Parathyroid adenoma (tissue), 2 donors: ENCODE measurements at regions not wholly inside any gene's neighbourhood (a gene's known extent, or its start where the extent isn't known, plus 50 kb on each side); places are given as distances from the start of the nearest gene placed in this dataset.

Source experiments
- H2AFZ ChIP-seq: fragments of 300-600 bp; sonication (generic); one replicate; pipeline ENCODE4 v1.7.0; 2017; ENCODE audit warnings: antibody characterized with exemption, mild to moderate bottlenecking
- H3K27ac ChIP-seq: fragments of 300-600 bp; sonication (generic); one replicate; pipeline ENCODE4 v1.7.0; 2017
- H3K27me3 ChIP-seq: fragments of 300-600 bp; sonication (generic); one replicate; pipeline ENCODE4 v1.7.0; 2017; ENCODE audit warnings: low read length; ENCODE audit not compliant: control insufficient read depth, insufficient read depth
- H3K36me3 ChIP-seq: fragments of 300-600 bp; sonication (generic); one replicate; pipeline ENCODE4 v1.7.0; 2017; ENCODE audit warnings: low read length; ENCODE audit not compliant: control insufficient read depth, insufficient read depth
- H3K4me1 ChIP-seq: fragments of 300-600 bp; sonication (generic); one replicate; pipeline ENCODE4 v1.7.0; 2017; ENCODE audit warnings: control low read depth
- H3K4me2 ChIP-seq: fragments of 300-600 bp; sonication (generic); one replicate; pipeline ENCODE4 v1.7.0; 2017; ENCODE audit warnings: low read length
- H3K4me3 ChIP-seq: fragments of 300-600 bp; sonication (generic); one replicate; pipeline ENCODE4 v1.7.0; 2017; ENCODE audit warnings: low read depth, low read length
- H3K79me2 ChIP-seq: fragments of 300-600 bp; sonication (generic); one replicate; pipeline ENCODE4 v1.7.0; 2017; ENCODE audit warnings: control low read depth
- H3K9ac ChIP-seq: fragments of 300-600 bp; sonication (generic); one replicate; pipeline ENCODE4 v1.7.0; 2017; ENCODE audit warnings: mild to moderate bottlenecking
- H3K9me3 ChIP-seq: fragments of 300-600 bp; sonication (generic); one replicate; pipeline ENCODE4 v1.7.0; 2017; ENCODE audit warnings: low read length; ENCODE audit not compliant: control insufficient read depth
- TF ChIP-seq, protein P1 (sequence below): fragments of 300-600 bp; sonication (generic); IDR thresholded peaks from one replicate; pipeline ENCODE4 v1.7.0; 2017; ENCODE audit warnings: antibody characterized with exemption, mild to moderate bottlenecking
- donor health status: primary hyperparathyroidism.

DNA sequence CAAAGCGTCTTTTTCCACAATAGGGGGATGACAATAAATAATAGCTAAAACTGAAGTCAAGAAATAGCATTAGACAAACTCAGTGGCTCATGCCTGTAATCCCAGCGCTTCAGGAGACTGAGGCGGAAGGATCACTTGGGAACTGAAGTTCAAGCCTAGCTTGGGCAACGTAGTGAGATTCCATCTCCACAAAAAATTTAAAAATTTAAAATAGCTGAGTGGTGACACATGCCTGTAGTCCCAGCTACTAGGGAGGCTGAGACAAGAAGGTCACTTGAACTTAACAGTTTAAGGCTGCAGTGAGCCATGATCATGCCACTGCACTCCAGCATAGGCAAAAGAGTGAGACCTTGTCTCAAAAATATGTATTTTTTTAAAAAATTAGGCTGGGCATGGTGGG lies 107.9 kb downstream of the AKR1D1 start:
- H3K27me3 ChIP-seq, result no peaks in the 10 kb centered on the region
- no peak overlapping the region for H3K4me3 ChIP-seq
- no peak overlapping the region for H3K27ac ChIP-seq
- TF ChIP-seq, protein P1, sequence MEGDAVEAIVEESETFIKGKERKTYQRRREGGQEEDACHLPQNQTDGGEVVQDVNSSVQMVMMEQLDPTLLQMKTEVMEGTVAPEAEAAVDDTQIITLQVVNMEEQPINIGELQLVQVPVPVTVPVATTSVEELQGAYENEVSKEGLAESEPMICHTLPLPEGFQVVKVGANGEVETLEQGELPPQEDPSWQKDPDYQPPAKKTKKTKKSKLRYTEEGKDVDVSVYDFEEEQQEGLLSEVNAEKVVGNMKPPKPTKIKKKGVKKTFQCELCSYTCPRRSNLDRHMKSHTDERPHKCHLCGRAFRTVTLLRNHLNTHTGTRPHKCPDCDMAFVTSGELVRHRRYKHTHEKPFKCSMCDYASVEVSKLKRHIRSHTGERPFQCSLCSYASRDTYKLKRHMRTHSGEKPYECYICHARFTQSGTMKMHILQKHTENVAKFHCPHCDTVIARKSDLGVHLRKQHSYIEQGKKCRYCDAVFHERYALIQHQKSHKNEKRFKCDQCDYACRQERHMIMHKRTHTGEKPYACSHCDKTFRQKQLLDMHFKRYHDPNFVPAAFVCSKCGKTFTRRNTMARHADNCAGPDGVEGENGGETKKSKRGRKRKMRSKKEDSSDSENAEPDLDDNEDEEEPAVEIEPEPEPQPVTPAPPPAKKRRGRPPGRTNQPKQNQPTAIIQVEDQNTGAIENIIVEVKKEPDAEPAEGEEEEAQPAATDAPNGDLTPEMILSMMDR, result no peak
- no peaks in the 10 kb centered on the region for H3K36me3 ChIP-seq
- H3K4me2 ChIP-seq, result no peak overlapping the region
- H3K9ac ChIP-seq, result no peak overlapping the region
- no peaks in the 10 kb centered on the region for H3K79me2 ChIP-seq
- no peaks in the 10 kb centered on the region for H3K9me3 ChIP-seq
- H2AFZ ChIP-seq, result no peak overlapping the region
- no peaks in the 10 kb centered on the region for H3K4me1 ChIP-seq

DNA sequence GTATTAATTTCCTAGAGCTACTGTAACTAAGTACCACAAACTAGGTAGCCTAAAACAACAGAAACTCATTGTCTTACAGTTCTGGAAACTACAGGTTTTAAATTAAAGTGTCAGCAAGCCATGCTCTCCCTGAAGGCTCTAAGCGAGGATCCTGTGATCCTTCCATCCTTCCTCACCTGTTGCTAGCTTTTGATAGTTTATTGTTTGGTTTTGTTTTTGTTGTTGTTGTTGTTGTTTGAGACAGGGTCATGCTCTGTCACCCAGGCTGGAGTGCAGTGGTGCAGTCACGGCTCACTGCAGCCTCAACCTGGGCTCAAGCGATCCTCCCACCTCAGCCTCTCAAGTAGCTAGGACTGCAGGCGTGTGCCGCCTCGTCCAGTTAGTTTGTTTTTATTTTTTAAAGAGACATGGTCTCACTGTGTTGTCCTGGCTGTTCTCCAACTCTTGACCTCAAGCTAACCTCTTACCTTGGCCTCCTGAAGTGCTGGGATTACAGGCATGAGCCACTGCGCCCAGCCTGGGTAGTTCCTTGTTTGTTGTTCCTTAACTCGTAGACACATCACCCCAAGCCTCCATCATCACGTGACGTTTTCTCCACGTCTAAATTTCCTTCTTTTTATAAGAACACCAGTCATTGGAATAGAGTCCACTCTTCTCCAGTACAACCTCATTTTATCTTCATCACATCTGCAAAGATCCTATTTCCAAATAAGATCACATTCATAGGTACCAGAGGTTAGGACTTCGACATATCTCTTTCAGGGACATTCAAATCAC lies 109.1 kb downstream of the AKR1D1 start:
- Histone ChIP-seq H3K9ac (no peak overlapping the region), H3K4me3 (no peak overlapping the region), H3K79me2 (no peaks in the 10 kb centered on the region), H2AFZ (no peak overlapping the region), H3K4me1 (no peaks in the 10 kb centered on the region), H3K9me3 (no peaks in the 10 kb centered on the region), H3K27ac (no peak overlapping the region), H3K4me2 (no peak overlapping the region), H3K27me3 (no peaks in the 10 kb centered on the region), H3K36me3 (no peaks in the 10 kb centered on the region)
- TF ChIP-seq, protein P1, result no peak

DNA sequence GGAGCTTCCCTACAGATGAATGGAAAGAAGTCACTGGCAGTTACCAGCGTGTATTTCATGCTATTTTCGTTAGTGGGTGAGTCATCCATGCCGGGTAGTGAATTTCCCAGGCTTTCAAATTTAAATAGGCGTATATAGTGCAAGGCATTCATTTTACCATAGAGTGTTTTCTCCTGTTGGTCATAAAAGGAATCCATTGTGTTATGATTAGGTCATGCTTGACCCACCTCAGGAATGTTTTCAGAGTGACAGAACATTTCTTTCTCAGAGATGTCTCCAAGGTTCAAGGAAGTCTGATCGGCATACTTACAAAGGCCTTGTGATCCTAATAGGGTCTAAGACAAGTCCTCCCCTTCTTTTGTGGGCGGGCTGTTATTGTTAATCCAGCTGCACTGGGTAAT lies 110.7 kb downstream of the AKR1D1 start:
- Histone ChIP-seq H3K9ac (no peak overlapping the region), H2AFZ (no peak overlapping the region), H3K27ac (no peak overlapping the region), H3K9me3 (no peaks in the 10 kb centered on the region), H3K79me2 (no peaks in the 10 kb centered on the region), H3K4me1 (no peaks in the 10 kb centered on the region), H3K36me3 (no peaks in the 10 kb centered on the region), H3K4me3 (no peak overlapping the region), H3K4me2 (no peak overlapping the region), H3K27me3 (no peaks in the 10 kb centered on the region)
- TF ChIP-seq, protein P1, result no peak

DNA sequence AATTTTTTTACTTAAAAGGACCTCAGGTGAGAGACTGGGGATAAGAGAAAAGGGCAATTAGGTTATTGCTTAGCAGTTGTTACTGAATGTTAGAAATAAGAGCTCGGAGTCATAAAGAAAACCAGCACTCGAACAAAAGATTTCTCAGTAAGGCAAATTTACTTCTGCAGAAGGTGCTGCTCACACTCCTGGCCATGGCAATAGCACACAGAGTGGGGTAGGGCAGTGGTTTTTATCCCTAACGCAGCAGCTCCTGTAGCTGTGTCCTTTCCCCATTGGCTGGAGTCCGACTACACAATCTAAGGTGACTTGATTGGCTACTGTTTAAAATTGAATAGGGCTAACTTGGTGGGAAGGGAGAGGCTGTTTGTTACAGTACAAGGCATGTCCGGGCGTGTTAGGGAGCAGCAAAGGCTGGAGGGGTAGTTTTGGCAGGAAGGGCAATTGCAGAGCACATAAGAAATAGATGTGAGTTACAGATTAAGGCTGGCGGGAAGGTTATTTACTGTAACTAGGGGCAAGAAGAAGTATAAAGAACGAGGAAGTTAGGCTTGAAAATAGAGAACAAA lies 112.1 kb downstream of the AKR1D1 start:
- Histone ChIP-seq H3K4me1 (no peaks in the 10 kb centered on the region), H3K79me2 (no peaks in the 10 kb centered on the region), H3K4me2 (no peak overlapping the region), H3K9me3 (no peaks in the 10 kb centered on the region), H3K4me3 (no peak overlapping the region), H3K27ac (no peak overlapping the region), H3K36me3 (no peaks in the 10 kb centered on the region), H3K27me3 (no peaks in the 10 kb centered on the region), H2AFZ (no peak overlapping the region), H3K9ac (no peak overlapping the region)
- TF ChIP-seq, protein P1, result no peak

DNA sequence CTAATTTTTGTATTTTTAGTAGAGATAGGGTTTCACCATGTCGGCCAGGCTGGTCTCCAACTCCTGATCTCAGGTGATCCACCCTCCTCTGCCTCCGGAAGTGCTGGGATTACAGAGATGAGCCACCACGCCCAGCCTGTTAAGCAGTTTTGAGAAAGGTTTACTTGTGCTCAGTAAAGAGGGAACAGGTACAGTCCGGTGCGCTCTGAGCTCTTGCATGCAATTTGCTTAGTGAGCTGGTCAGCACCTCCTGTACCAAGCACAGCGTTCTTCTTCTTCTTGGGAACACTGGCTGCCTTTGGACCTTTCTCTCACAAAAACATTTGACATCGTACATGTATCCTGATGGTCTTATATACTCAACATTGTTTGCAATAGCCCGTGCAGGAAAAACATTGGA lies 118.3 kb downstream of the AKR1D1 start:
- Histone ChIP-seq H2AFZ (no peak overlapping the region), H3K9me3 (no peaks in the 10 kb centered on the region), H3K4me2 (no peak overlapping the region), H3K4me1 (no peaks in the 10 kb centered on the region), H3K4me3 (no peak overlapping the region), H3K9ac (no peak overlapping the region), H3K36me3 (no peaks in the 10 kb centered on the region), H3K27ac (no peak overlapping the region), H3K27me3 (no peaks in the 10 kb centered on the region), H3K79me2 (no peaks in the 10 kb centered on the region)
- TF ChIP-seq, protein P1, result no peak
